ENCODE measurements at regions not wholly inside any gene's neighbourhood (a gene's known extent, or its start where the extent isn't known, plus 50 kb on each side); places are given as distances from the start of the nearest gene placed in this dataset.

- Histone ChIP-seq H3K23me2 (ENCODE audit: low read depth, low read length) (no peaks in the 10 kb centered on the region; the same call in 1 of the 2 replicates), H3K79me1 (ENCODE audit: low read depth, low read length) (no peaks in the 10 kb centered on the region), H3K9ac (replicated peaks in 1 of 4; ENCODE audit: extremely low read depth in 1 of 4, low read depth in 3 of 4, low read length in 3 of 4) (no peak overlapping the region), H3K27ac (ENCODE audit: low read depth, low read length) (no peak overlapping the region), H4K20me1 (replicated peaks in 1 of 2; ENCODE audit: control insufficient read depth in 1 of 2, insufficient read depth in 2 of 2, low read length in 2 of 2) (no peaks in the 10 kb centered on the region), H2BK120ac (replicated peaks; ENCODE audit: low read depth, low read length) (no peak overlapping the region), H3K56ac (replicated peaks; ENCODE audit: insufficient read length, low read depth, low read length) (no peak overlapping the region), H3K4me3 (ENCODE audit: extremely low read depth in 1 of 4, insufficient read depth in 2 of 4, low read depth in 3 of 4, low read length in 4 of 4) (no peak overlapping the region), H3K27me3 (replicated peaks in 1 of 4; ENCODE audit: control insufficient read depth in 3 of 4, extremely low read depth in 1 of 4, insufficient read depth in 3 of 4, low read length in 3 of 4) (no peaks in the 10 kb centered on the region), H3K36me3 (ENCODE audit: control insufficient read depth in 2 of 4, insufficient read depth in 4 of 4, low read length in 3 of 4) (no peaks in the 10 kb centered on the region), H2BK15ac (ENCODE audit: low read length) (no peak overlapping the region), H2AK5ac (ENCODE audit: low read depth, low read length) (no peak overlapping the region), H2BK5ac (ENCODE audit: low read depth, low read length) (no peak overlapping the region), H4K5ac (ENCODE audit: insufficient read length, low read depth, low read length) (no peak overlapping the region), H4K8ac (ENCODE audit: extremely low read depth, insufficient read depth, low read length) (no peak overlapping the region), H3K14ac (ENCODE audit: insufficient read length) (no peak overlapping the region), H3K9me3 (ENCODE audit: insufficient read depth in 2 of 2, low read depth in 1 of 2, low read length in 1 of 2) (peaks cover 5 to 8% of the 10 kb centered on the region in 2 experiments; a peak in 2 of 4 replicates), H2BK20ac (ENCODE audit: low read length) (no peak overlapping the region), H3K4ac (replicated peaks; ENCODE audit: insufficient read length, low read depth, low read length) (no peak overlapping the region), H2BK12ac (ENCODE audit: low read depth, low read length) (no peak overlapping the region), H3K79me2 (ENCODE audit: control insufficient read depth in 1 of 2, insufficient read depth in 2 of 2, low read length in 2 of 2) (no peaks in the 10 kb centered on the region), H3K18ac (ENCODE audit: extremely low read depth, low read length) (no peak overlapping the region), H3K4me1 (replicated peaks in 1 of 4; ENCODE audit: control insufficient read depth in 3 of 4, insufficient read depth in 4 of 4, low read length in 3 of 4) (peaks cover 0 to 2% (median 0%) of the 10 kb centered on the region in 4 experiments; a peak in 2 of 7 replicates), H3K23ac (ENCODE audit: insufficient read length) (no peak overlapping the region), H2AFZ (ENCODE audit: low read length) (no peak overlapping the region), H4K91ac (replicated peaks; ENCODE audit: insufficient read length, low read length) (no peak overlapping the region), H3K4me2 (ENCODE audit: insufficient read depth in 1 of 2, low read depth in 2 of 2, low read length in 2 of 2) (no peak overlapping the region)
- ChIA-PET CTCF (ENCODE audit: partially characterized antibody) (interaction anchor here (1.1 kb wide), 1 partner anchor 100 kb away, joined by 3 read pairs; no protein-coding TSS in a partner anchor), POLR2A (ENCODE audit: partially characterized antibody) (interaction anchor here (0.7 kb wide), 1 partner anchor 30 kb away, joined by 3 read pairs; no protein-coding TSS in a partner anchor)
- WGBS, 2 experiments (ENCODE audit: extremely low coverage in 1 of 2, insufficient coverage in 1 of 2, insufficient read length in 1 of 2, insufficient replicate concordance in 2 of 2, low coverage in 1 of 2, low lambda C conversion rate in 2 of 2, missing lambda C conversion rate in 1 of 2) = 87% methylated on average over 3 of the region's 3 CpGs; no CpG with 5 or more reads in 1 of the 2 experiments
- FAIRE-seq (no peak), DNase-seq (ENCODE audit: low read depth in 1 of 2, low spot score in 2 of 2) (no peak)
- TF ChIP-seq CHD1 (IDR thresholded peaks at IDR 0.05; ENCODE audit: low read depth, low read length) = no peak
- TF ChIP-seq CTBP2 (IDR thresholded peaks at IDR 0.05; ENCODE audit: borderline replicate concordance, insufficient read depth, insufficient read length, low read length) = no peak
- TF ChIP-seq SUZ12 (IDR thresholded peaks at IDR 0.05; ENCODE audit: low read length) = no peak
- TF ChIP-seq BRCA1 (IDR thresholded peaks at IDR 0.05; ENCODE audit: low read depth, low read length) = no peak
- no peak for TF ChIP-seq RBBP5 (IDR thresholded peaks at IDR 0.05; ENCODE audit: borderline replicate concordance, low read depth, low read length)
- TF ChIP-seq BACH1 (IDR thresholded peaks at IDR 0.05; ENCODE audit: low read length) = no peak
- TF ChIP-seq TCF12 (IDR thresholded peaks at IDR 0.05; ENCODE audit: low read depth, low read length) = no peak
- TF ChIP-seq RAD21 (IDR thresholded peaks at IDR 0.05 in 1 of 2, conservative IDR thresholded peaks at IDR 0.05 in 1 of 2; ENCODE audit: low read depth in 2 of 2, low read length in 2 of 2) = no peak
- no peak for TF ChIP-seq MAFK (IDR thresholded peaks at IDR 0.05; ENCODE audit: low read depth, low read length)
- no peak for TF ChIP-seq E2F6 (IDR thresholded peaks at IDR 0.05)
- TF ChIP-seq CEBPB (IDR thresholded peaks at IDR 0.05; ENCODE audit: low read depth, low read length) = no peak
- TF ChIP-seq YY1 (IDR thresholded peaks at IDR 0.05; ENCODE audit: low read depth, low read length) = no peak
- no peak for TF ChIP-seq EGR1 (IDR thresholded peaks at IDR 0.05; ENCODE audit: borderline replicate concordance, low read depth, low read length)
- TF ChIP-seq HDAC2 (IDR thresholded peaks at IDR 0.05; ENCODE audit: borderline replicate concordance in 1 of 2, low read depth in 2 of 2, low read length in 2 of 2) = no peak
Measured at GRCh38 chr2:60273836-60274235, 279.6 kb downstream of the BCL11A start.
